Stomach smooth muscle (tissue), 2 donors: ENCODE measurements at regions not wholly inside any gene's neighbourhood (a gene's known extent, or its start where the extent isn't known, plus 50 kb on each side); places are given as distances from the start of the nearest gene placed in this dataset.
"Not testable (repeated sequence)": the region's sequence is repeated elsewhere in the genome, so short reads cannot be mapped to it uniquely, and the experiment has no call there.

Source experiments
- H3K27ac ChIP-seq: one replicate; pipeline ENCODE4 v1.7.0; 2013; ENCODE audit warnings: mild to moderate bottlenecking, low read length, inconsistent platforms
- H3K27me3 ChIP-seq, 2 donors: one replicate each; pipeline ENCODE4 v1.7.0; 2013; ENCODE audit warnings: low read length in 2 of 2; ENCODE audit not compliant: insufficient read depth in 2 of 2, control insufficient read depth in 1 of 2
- H3K36me3 ChIP-seq, 2 donors: one replicate each; pipeline ENCODE4 v1.7.0; 2013; ENCODE audit warnings: low read length in 2 of 2; ENCODE audit not compliant: control insufficient read depth in 2 of 2, insufficient read depth in 2 of 2
- H3K4me1 ChIP-seq: one replicate; pipeline ENCODE4 v1.7.0; 2013; ENCODE audit warnings: low read length; ENCODE audit not compliant: control insufficient read depth, insufficient read depth
- H3K4me3 ChIP-seq, 2 donors: one replicate each; pipeline ENCODE4 v1.7.0; 2013; ENCODE audit warnings: low read length in 2 of 2
- H3K9ac ChIP-seq, 2 donors: one replicate each; pipeline ENCODE4 v1.7.0; 2013; ENCODE audit warnings: low read length in 2 of 2, mild to moderate bottlenecking in 1 of 2
- H3K9me3 ChIP-seq, 2 donors: one replicate each; pipeline ENCODE4 v1.7.0; 2013; ENCODE audit warnings: low read length in 2 of 2; ENCODE audit not compliant: control insufficient read depth in 2 of 2
- donor health status: healthy.
- donor health status: Pancreatic carcinoma.

- H3K36me3 ChIP-seq: no peaks in the 10 kb centered on the region
- H3K9me3 ChIP-seq: peaks cover 0 to 2% of the 10 kb centered on the region in 2 donors
- H3K4me1 ChIP-seq: no peaks in the 10 kb centered on the region
- no peak overlapping the region for H3K4me3 ChIP-seq
- no peaks in the 10 kb centered on the region for H3K27me3 ChIP-seq
- no peak overlapping the region for H3K9ac ChIP-seq
- no peak overlapping the region for H3K27ac ChIP-seq
Measured at GRCh38 chr4:83753260-83753659, 217.4 kb downstream of the GPAT3 start.

GRCh38 chr4:83751336-83751949, 215.5 kb downstream of the GPAT3 start:
- H3K4me1 ChIP-seq: no peaks in the 10 kb centered on the region

GRCh38 chr4:83748711-83749110, 212.8 kb downstream of the GPAT3 start:
- H3K4me3 ChIP-seq: no peak overlapping the region
- no peaks in the 10 kb centered on the region for H3K27me3 ChIP-seq
- no peaks in the 10 kb centered on the region for H3K4me1 ChIP-seq
- no peak overlapping the region for H3K27ac ChIP-seq
- H3K36me3 ChIP-seq: no peaks in the 10 kb centered on the region
- H3K9ac ChIP-seq: no peak overlapping the region
- no peaks in the 10 kb centered on the region for H3K9me3 ChIP-seq

More at GRCh38 chr4:83751336-83751949, 215.5 kb downstream of the GPAT3 start:
- H3K9ac ChIP-seq: no peak overlapping the region
- H3K27ac ChIP-seq: no peak overlapping the region
- no peaks in the 10 kb centered on the region for H3K27me3 ChIP-seq
- H3K9me3 ChIP-seq: no peaks in the 10 kb centered on the region
- no peaks in the 10 kb centered on the region for H3K36me3 ChIP-seq
- no peak overlapping the region for H3K4me3 ChIP-seq

- Histone ChIP-seq H3K9ac (no peak overlapping the region), H3K27ac (no peak overlapping the region), H3K9me3 (no peaks in the 10 kb centered on the region), H3K36me3 (no peaks in the 10 kb centered on the region), H3K4me1 (no peaks in the 10 kb centered on the region), H3K27me3 (no peaks in the 10 kb centered on the region), H3K4me3 (no peak overlapping the region)
Measured at GRCh38 chr4:83738895-83739294, 203.0 kb downstream of the GPAT3 start.

GRCh38 chr4:83734576-83734975, 198.7 kb downstream of the GPAT3 start:
- Histone ChIP-seq H3K9ac (no peak overlapping the region), H3K27me3 (no peaks in the 10 kb centered on the region), H3K9me3 (no peaks in the 10 kb centered on the region), H3K4me1 (no peaks in the 10 kb centered on the region), H3K4me3 (no peak overlapping the region), H3K27ac (no peak overlapping the region), H3K36me3 (no peaks in the 10 kb centered on the region)

- H3K9me3 ChIP-seq: no peaks in the 10 kb centered on the region
- no peaks in the 10 kb centered on the region for H3K4me1 ChIP-seq
- no peaks in the 10 kb centered on the region for H3K36me3 ChIP-seq
- H3K27me3 ChIP-seq: no peaks in the 10 kb centered on the region
- H3K4me3 ChIP-seq: no peak overlapping the region
- H3K27ac ChIP-seq: no peak overlapping the region
- no peak overlapping the region for H3K9ac ChIP-seq
Measured at GRCh38 chr4:83732114-83732635, 196.3 kb downstream of the GPAT3 start.

GRCh38 chr4:83731609-83732008, 195.7 kb downstream of the GPAT3 start:
- Histone ChIP-seq H3K9me3 (no peaks in the 10 kb centered on the region), H3K4me3 (no peak overlapping the region), H3K27ac (no peak overlapping the region), H3K36me3 (no peaks in the 10 kb centered on the region), H3K9ac (no peak overlapping the region), H3K4me1 (no peaks in the 10 kb centered on the region), H3K27me3 (no peaks in the 10 kb centered on the region)

- not testable (repeated sequence) for H3K9ac ChIP-seq, H3K36me3 ChIP-seq
Measured at GRCh38 chr4:83730958-83731357, 195.1 kb downstream of the GPAT3 start.

GRCh38 chr4:83728191-83728590, 192.3 kb downstream of the GPAT3 start:
- Histone ChIP-seq H3K4me3 (no peak overlapping the region), H3K9me3 (no peaks in the 10 kb centered on the region), H3K36me3 (no peaks in the 10 kb centered on the region), H3K9ac (no peak overlapping the region), H3K27me3 (no peaks in the 10 kb centered on the region), H3K27ac (no peak overlapping the region), H3K4me1 (no peaks in the 10 kb centered on the region)

More at GRCh38 chr4:83730958-83731357, 195.1 kb downstream of the GPAT3 start:
- H3K9me3 ChIP-seq, H3K27me3 ChIP-seq, H3K4me3 ChIP-seq, H3K27ac ChIP-seq, H3K4me1 ChIP-seq: not testable (repeated sequence)

GRCh38 chr4:83725336-83726085, 189.6 kb downstream of the GPAT3 start:
- Histone ChIP-seq H3K4me3 (no peak overlapping the region), H3K9ac (no peak overlapping the region), H3K27ac (no peak overlapping the region), H3K27me3 (no peaks in the 10 kb centered on the region), H3K9me3 (no peaks in the 10 kb centered on the region), H3K4me1 (no peaks in the 10 kb centered on the region), H3K36me3 (no peaks in the 10 kb centered on the region)
